Thoracic aorta (tissue), 2 donors: ENCODE measurements at regions not wholly inside any gene's neighbourhood (a gene's known extent, or its start where the extent isn't known, plus 50 kb on each side); places are given as distances from the start of the nearest gene placed in this dataset.

Source experiments
- ATAC-seq: fragments of 150-250 bp; one replicate; pipeline ENCODE4 v1.8.0; 2017; ENCODE audit warnings: low read depth; ENCODE audit not compliant: insufficient number of reproducible peaks, low FRiP score
- DNase-seq: peaks from one replicate; pipeline ENCODE4 v3.0.0-alpha.2; 2020; ENCODE audit warnings: low spot score
- H3K27ac ChIP-seq, 2 donors: fragments of 200-600 bp; sonication (generic); 1 replicate in 1 of 2; 2 replicates in 1 of 2; pipeline ENCODE4 v1.5.1; 2016; ENCODE audit warnings: mild to moderate bottlenecking in 2 of 2, moderate library complexity in 2 of 2
- H3K27me3 ChIP-seq: fragments of 200-600 bp; sonication (generic); replicated peaks from 2 replicates; pipeline ENCODE4 v1.6.0; 2016; ENCODE audit warnings: mild to moderate bottlenecking; ENCODE audit not compliant: insufficient read depth
- H3K36me3 ChIP-seq: fragments of 200-600 bp; sonication (generic); one replicate; pipeline ENCODE4 v1.5.1; 2016
- H3K4me1 ChIP-seq, 2 donors: fragments of 200-600 bp; sonication (generic); 1 replicate in 1 of 2; 2 replicates in 1 of 2; pipeline versions ENCODE4 v1.5.1 to v1.6.0; 2016; ENCODE audit warnings: low read depth in 2 of 2, mild to moderate bottlenecking in 1 of 2; ENCODE audit not compliant: control insufficient read depth in 1 of 2
- H3K4me3 ChIP-seq: fragments of 200-600 bp; sonication (generic); 2 replicates; pipeline ENCODE4 v1.5.1; 2016; ENCODE audit warnings: mild to moderate bottlenecking
- H3K9me3 ChIP-seq: fragments of 200-600 bp; sonication (generic); 2 replicates; pipeline ENCODE4 v1.5.1; 2016
- TF ChIP-seq, protein P1 (sequence below): fragments of 200-600 bp; sonication (generic); IDR thresholded peaks from one replicate; pipeline ENCODE4 v1.5.1; 2019; ENCODE audit warnings: antibody characterized with exemption

DNA sequence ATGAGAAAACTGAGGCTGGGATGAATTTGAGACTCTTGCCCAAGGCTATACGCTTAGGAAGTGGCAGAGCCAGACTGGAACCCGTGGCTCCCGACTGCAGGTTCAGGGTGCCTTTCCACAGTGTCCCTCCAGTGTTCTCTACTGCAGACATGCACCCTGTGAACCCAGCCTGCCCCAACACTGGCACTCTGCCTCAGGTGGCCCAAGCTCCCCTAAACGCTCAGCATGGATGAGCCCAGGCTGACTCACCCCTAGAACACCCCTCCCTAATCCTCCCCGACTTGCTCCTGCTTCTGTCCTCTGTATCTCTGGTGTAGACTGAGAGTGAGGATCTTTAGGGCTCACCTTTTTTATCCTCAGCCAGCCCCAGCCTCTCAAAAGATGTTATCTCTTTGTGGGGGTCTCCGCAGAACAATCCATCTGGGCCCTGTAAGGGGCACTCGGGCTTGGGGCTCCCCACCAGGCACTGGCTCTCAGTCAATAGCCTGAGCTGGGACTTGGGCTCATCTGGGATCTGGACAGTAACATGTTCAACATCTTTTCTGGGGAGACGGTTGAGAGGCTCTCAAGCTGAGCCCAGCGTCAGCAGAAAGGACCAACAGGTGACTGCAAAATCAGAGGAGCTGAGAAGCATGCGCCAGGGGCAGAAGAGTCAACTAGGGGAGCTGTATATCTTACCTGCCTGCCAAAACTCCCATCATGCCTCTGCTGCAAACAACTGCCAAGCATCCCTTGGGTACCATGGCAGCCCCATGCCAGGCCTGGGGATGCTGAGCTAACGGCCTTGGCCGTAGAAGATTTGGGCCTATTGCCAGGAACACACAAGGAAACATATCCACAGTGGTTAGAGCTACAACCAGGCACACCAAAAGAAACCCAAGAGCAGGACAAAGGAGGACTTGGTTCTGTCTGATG is 176.2 kb downstream of the BUD13 start:
- Histone ChIP-seq H3K36me3 (no peaks in the 10 kb centered on the region), H3K27ac (no peak overlapping the region), H3K27me3 (no peaks in the 10 kb centered on the region), H3K9me3 (no peaks in the 10 kb centered on the region), H3K4me1 (peaks cover under 1 to 4% of the 10 kb centered on the region in 2 donors), H3K4me3 (no peak overlapping the region)
- ATAC-seq = no peak
- DNase-seq = no peak
- TF ChIP-seq, protein P1, sequence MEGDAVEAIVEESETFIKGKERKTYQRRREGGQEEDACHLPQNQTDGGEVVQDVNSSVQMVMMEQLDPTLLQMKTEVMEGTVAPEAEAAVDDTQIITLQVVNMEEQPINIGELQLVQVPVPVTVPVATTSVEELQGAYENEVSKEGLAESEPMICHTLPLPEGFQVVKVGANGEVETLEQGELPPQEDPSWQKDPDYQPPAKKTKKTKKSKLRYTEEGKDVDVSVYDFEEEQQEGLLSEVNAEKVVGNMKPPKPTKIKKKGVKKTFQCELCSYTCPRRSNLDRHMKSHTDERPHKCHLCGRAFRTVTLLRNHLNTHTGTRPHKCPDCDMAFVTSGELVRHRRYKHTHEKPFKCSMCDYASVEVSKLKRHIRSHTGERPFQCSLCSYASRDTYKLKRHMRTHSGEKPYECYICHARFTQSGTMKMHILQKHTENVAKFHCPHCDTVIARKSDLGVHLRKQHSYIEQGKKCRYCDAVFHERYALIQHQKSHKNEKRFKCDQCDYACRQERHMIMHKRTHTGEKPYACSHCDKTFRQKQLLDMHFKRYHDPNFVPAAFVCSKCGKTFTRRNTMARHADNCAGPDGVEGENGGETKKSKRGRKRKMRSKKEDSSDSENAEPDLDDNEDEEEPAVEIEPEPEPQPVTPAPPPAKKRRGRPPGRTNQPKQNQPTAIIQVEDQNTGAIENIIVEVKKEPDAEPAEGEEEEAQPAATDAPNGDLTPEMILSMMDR = no peak

DNA sequence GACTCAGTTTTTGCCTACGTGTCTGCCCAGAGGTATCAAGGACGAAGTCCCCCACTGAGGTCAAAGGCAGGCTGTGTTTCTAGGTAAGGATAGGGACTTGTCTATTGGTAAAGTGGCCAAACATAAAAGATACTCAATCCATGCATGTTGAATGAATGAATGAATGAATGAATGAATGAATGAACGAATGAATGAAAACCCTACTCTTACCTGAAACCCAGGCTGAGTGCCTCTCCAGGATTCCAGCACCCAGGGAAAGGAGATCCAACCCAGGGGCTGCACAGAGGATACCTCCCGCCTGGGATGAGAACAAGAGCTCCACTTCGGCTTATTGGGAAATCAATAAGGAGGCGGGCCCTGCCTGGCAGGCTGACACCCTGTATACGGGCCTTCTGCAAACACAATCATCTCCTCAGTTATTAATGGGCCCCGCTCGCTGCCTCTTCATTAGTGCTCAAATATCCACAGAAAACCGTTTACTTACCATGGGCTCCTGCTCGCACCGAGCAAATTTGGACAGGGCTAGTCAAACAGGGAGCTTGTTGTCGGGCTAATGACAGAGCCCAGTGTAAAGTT is 177.4 kb downstream of the BUD13 start:
- H3K27me3 ChIP-seq = no peaks in the 10 kb centered on the region
- no peak overlapping the region for H3K27ac ChIP-seq
- no peaks in the 10 kb centered on the region for H3K9me3 ChIP-seq
- ATAC-seq (no peak), DNase-seq (no peak)
- H3K36me3 ChIP-seq = no peaks in the 10 kb centered on the region
- H3K4me3 ChIP-seq = no peak overlapping the region
- TF ChIP-seq, protein P1 = no peak
- H3K4me1 ChIP-seq = no peaks in the 10 kb centered on the region

GRCh38 chr11:116590844-116591570 is 181.8 kb downstream of the BUD13 start:
- TF ChIP-seq, protein P1 = no peak
- Histone ChIP-seq H3K36me3 (no peaks in the 10 kb centered on the region), H3K4me1 (no peaks in the 10 kb centered on the region), H3K9me3 (no peaks in the 10 kb centered on the region), H3K27ac (no peak overlapping the region), H3K4me3 (no peak overlapping the region), H3K27me3 (no peaks in the 10 kb centered on the region)
- ATAC-seq (no peak), DNase-seq (no peak)

DNA sequence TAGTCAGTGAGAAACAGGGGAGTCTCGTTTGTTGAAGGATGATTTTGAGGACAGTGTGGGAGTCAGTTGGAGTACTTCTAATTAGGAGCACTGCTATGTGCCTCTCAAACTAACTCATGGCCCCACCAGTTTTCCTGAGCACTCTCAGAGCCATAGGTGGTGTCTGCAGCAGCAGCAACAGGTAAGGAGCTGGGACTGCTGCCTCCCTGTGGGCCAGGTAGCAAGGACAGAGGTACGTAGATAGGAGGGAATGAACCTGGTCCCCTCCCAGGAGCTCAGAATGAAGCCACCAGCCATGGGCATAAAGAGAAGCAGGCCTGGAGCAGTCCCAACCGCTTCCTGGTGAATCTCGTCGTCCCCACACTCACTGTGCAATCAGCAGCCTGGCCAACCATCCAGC is 183.4 kb downstream of the BUD13 start:
- no peaks in the 10 kb centered on the region for H3K36me3 ChIP-seq
- ATAC-seq (no peak), DNase-seq (no peak)
- TF ChIP-seq, protein P1 = no peak
- H3K4me1 ChIP-seq = no peaks in the 10 kb centered on the region
- H3K4me3 ChIP-seq = no peak overlapping the region
- no peaks in the 10 kb centered on the region for H3K27me3 ChIP-seq
- no peaks in the 10 kb centered on the region for H3K9me3 ChIP-seq
- no peak overlapping the region for H3K27ac ChIP-seq

GRCh38 chr11:116586392-116586791 is 186.4 kb downstream of the BUD13 start:
- H3K27ac ChIP-seq = no peak overlapping the region
- no peak for DNase-seq
- ATAC-seq = no peak
- no peaks in the 10 kb centered on the region for H3K9me3 ChIP-seq
- no peaks in the 10 kb centered on the region for H3K27me3 ChIP-seq
- TF ChIP-seq, protein P1 = no peak
- H3K4me3 ChIP-seq = no peak overlapping the region
- H3K4me1 ChIP-seq = no peaks in the 10 kb centered on the region
- H3K36me3 ChIP-seq = no peaks in the 10 kb centered on the region
